ENCODE measurements at regions not wholly inside any gene's neighbourhood (a gene's known extent, or its start where the extent isn't known, plus 50 kb on each side); places are given as distances from the start of the nearest gene placed in this dataset.

DNA sequence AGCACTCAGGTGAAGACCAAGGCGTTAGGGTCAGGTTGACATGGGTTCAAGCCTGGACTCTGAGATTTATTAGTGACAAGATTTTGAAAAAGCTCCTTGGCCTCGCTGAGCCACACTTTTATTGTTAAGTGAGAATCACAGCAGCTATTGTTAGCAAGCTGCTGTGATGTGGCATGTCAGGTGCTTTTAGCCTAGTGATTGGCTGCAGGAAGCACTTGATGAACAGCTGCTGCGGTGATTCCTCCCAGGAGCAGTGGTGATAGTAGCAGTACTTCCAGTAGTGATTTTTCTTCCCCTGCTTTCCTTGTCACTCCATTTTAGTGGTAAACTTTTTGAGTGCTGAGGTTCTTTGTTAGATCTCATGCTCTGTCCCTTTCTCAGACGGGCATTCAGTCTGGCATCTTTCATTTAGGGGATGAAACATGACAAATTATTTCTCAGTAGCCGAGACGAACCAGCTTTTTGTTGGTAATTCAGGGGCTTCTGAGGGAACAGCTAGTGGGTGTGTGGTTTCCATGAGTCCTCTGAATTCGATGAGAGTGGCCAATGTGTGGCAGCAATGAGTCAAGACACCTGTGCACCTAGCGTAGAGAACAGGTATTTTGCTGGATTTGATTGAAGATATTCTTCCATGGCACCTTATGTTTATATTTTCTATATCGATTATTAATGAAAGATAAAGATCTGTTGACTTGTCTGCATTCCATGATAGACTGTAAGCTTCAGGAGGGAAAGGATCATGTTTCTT lies 696.7 kb downstream of the DHX35 start:
- DNase-seq = no peak

DNA sequence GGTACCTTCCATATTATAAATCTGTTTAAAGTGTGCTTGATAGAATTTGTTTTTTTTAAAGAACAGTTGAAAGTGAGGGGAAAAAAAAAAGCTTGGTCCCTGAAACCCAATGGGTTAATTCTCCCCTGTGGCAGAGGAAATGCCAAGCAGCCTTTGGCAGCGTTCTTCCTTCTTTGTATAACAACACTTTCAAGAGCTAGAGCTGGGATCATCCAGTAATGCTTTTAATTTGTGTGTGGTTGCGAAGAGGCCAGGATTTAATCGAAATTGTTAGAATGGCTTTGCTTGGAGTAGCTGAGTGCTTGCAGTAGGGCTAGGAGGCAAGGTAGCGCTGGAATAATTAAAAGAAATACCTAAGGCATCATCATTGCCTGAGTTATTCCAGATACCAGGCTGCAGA lies 692.0 kb downstream of the DHX35 start:
- no peak for DNase-seq

DNA sequence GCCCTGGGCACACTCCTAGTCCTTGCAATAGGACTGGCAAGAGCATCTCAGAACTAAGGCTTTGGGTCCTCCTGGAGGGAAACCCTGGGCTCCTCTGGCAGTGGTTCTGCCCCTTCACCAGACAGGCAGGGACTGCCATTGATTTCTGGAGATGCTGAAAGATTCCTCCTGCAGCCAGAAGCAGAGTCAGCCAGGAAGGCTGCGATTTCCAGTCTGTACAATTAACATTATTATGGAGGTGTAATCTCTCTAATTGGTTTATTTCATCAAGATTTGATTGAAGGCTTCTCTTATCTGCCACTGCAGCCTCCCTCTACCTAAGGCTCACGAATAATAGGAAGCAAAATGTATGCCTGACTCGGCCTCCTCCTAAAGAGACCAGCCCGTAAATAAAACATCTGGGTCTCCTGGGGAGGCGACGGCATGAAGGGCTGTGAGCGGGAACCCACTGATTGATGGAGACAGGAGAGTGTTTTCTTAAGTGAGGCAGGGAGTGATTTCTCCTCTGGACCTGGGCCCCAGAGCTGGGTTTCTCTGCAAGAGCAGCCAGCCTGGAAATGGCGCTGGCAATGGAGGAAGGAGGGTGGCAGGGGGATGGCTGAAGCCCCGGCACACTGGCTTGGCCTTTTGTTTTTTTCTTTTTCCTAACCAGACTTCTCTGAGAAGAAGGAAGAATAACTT lies 689.6 kb downstream of the DHX35 start:
- no peak for DNase-seq

DNA sequence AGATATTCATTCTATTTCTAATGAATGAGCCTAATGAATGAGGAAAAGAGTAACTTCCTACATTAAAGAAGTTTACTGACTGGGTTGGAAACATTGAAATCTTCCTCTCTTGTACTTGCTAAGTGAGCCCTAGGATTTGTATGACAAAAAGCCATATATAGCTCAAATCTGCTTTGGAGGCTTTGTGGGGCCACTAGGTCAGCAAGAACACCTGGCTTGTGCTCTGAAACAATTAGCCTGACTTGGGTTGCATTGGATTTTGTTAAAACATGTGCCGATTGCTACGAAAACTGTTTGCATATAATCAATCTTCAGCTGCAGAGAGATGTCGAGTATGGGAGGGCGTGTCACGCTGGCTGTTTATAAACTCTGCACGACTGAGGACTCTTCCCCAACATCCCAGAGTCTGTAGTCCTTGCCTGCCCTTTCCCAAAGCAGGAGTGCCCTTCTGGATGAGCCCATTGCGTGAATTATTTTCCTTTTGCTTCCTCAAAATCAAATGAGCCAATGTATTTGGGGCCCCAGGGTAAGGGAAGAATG lies 684.8 kb downstream of the DHX35 start:
- DNase-seq = no peak

- no peak for DNase-seq
Measured at GRCh38 chr20:39645131-39645530, 683.0 kb downstream of the DHX35 start.

GRCh38 chr20:39643292-39643691 lies 681.1 kb downstream of the DHX35 start:
- no peak for DNase-seq

- no peak for DNase-seq
Measured at GRCh38 chr20:39641423-39641822, 679.3 kb downstream of the DHX35 start.

- DNase-seq = no peak
Measured at GRCh38 chr20:39640147-39640546, 678.0 kb downstream of the DHX35 start.

DNA sequence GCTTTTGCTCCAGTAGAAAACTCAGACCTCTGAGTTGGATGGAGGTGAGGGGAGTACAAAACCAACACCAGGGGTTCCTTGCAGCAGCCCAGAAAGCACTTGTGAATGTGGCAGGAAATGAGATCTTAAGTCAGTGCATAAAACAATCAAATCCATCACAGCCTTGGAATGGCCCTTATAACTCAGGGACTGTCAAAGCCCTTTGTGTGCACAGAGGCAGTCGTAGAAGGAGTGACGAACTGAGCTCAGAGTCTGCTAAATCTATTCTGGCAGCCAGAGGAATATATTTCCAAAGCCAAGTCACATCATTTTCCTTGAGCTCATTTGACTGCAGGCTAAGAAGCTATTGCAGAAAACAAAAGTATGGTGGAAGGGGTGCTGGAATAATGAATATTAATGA lies 676.6 kb downstream of the DHX35 start:
- DNase-seq = no peak

- no peak for DNase-seq
Measured at GRCh38 chr20:39633689-39634088, 671.5 kb downstream of the DHX35 start.

DNA sequence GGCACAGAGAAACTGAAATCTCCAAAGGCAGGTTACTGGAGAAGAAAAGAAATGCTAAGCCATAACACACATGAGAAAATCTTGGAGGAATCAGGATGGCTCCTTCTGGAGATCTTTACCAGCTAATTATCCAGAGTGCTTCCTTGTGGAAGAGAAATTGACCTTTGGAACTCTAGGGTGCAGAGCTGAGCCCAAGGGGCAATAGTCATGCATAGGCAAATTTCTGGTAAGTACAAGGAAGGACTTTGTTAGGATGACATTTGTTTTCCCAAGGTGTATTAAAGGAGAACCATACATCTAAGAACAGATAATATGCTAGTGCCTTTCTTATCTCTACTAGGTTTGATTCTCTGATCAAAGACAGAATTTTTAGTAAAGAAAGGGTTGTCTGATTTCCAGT lies 670.6 kb downstream of the DHX35 start:
- no peak for DNase-seq

- no peak for DNase-seq
Measured at GRCh38 chr20:39632176-39632575, 670.0 kb downstream of the DHX35 start.

DNA sequence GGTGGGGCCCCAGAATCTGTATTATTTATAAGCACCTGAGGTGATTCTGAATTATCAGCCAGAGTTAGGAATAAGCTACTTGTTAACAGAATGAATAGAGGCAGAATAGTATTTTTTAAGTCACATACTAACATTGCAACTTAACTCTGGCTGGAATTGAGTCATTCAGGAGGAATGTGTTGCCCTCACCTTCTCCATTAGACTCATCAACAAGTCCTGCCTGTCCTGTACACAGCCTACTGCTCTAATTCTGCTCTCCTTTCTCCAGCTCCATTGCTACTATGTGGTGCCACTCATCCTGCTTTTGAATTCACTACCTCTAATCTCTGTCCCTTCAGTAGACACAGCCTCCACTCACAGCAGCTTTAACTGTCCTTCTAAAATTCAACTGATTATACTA lies 669.4 kb downstream of the DHX35 start:
- DNase-seq = no peak

DNA sequence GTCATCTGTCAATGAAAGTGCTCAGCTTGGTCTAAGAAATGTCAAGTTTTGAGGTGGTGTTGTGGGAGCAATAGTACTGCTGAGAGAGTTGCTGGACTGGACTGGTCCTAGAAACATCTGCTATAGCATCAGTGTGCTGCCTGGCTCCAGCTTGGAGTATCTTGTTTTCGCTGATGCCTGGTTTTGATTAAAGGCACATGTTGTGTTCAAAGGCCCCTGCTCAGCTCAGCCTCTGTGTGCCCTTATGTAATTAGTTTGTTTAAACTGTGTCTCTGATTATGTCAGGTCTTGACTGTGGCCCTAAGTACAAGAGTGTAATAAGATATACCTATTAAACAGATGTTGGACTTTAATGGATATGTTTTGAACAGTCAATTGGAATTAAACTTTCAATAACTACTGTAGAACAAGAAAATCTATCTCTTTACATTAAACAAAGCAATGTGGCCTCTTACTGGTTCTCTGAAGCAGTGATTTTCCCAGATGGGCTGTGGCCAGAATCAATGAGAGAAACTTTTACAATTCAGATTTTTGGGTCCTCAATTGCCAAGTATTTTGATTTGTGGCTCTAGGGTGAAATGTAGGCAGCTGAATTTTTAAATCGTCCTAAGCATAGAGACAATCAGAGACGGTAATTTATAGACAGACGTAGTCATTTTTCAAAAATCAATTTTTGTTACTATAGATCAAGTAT lies 668.2 kb downstream of the DHX35 start:
- no peak for DNase-seq

DNA sequence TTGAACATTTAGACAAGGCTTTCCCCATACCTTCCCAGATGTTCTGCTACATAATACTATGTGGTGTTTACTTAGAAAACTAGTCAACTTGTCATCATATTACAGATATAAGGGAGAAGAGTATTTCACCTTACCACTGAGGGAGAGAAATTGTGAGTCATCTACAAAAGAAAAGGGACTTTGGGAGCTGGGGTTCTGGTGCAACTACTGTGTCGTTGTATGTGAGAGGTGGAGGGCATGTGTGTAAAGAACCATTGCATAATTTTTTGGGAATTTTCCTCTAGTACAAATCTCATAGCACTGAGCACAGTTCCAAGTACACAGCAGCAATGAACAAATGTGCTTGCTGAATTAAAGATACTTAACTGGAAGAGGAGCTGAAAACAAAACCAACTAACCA lies 665.6 kb downstream of the DHX35 start:
- no peak for DNase-seq

DNA sequence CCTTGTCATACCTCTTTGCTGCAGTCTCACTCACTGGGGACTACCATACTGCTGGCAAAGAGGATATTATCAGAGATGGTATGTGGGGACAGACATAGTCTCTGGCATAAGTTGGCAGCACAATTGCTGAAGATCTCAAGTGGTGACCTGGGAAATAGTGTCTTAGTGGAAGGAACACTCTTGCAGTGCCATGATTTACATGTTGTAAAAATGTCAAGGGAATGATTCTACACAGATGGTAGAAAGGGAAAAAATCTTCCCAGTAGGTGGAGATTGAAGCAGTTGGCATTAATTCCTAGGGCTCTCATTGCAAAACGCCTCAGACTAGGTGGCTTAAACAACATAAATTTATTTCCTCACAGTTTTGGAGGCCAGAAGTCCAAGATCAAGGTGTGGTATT lies 662.2 kb downstream of the DHX35 start:
- DNase-seq = no peak

DNA sequence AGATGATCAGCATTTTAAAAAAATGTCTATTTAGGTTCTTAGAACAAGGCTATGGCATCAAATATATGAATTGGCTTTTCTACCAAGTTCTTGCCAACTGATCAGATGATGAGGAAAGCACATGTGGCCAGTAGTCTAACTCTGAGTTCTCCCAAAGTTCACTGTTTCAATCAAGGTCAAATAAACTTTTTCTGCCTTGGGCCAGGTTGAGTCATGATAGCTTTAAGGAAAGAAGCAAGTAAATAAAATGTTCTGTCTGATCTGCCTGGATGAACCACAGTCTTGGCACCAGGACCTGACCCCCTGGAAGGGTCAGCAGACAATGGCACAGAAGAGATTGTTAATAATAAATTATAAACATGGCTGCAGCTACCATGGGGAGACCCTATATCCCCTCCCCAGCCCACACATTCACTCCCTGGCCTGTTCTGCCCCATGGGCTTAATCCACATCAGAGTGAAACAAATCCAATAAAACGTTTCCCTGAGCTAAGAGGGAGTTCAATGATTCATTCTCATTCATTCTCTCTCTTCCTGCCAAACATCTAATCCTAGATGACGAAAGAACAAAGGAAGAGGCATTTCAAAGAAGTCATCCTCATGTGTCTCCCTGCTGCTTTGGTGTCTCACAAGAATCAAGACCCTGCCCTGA lies 661.6 kb downstream of the DHX35 start:
- DNase-seq = no peak

DNA sequence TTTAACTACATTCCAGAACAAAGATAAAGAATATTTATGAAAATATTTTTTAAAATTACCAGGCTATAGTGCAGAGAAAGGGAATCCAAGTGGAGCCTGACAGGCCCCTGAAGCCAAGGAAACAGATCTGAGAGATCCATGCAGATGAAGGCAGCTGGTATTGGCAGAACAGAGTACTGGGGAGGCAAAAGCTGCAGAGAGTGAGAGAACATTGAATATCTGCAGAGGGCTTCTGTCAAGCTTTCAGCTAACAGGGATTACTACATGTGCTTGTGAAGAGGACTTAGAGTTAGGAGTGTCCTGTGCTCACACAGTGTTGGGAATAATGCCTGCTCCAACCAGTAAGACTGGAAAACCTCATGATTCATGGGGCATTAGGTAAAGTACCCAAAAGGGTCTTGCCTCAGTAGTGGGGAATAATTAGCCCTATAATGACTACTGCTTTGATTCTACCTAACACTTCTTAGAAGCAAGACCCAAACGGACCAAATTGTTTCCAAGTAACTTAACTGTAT lies 657.2 kb downstream of the DHX35 start:
- DNase-seq = no peak

DNA sequence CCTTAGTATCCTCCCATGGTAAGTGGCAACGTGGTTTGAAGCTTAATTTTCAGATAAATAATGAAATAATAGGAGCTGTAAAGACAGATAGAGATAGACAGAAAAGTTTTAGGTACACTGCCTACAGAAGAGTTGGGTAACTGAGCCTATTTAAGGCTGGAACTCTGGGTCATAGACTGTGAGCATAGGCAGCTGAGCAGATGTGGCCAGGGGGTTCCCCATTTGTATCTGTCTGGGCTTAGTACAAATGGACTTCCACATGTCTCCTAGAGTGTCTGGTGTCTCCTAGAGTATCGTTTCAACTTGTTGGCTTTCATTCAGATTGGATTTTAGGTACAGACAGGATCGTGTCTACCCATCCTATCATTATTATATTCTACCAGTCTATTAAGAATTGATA lies 649.8 kb downstream of the DHX35 start:
- no peak for DNase-seq

- no peak for DNase-seq
Measured at GRCh38 chr20:39607141-39607540, 645.0 kb downstream of the DHX35 start.

DNA sequence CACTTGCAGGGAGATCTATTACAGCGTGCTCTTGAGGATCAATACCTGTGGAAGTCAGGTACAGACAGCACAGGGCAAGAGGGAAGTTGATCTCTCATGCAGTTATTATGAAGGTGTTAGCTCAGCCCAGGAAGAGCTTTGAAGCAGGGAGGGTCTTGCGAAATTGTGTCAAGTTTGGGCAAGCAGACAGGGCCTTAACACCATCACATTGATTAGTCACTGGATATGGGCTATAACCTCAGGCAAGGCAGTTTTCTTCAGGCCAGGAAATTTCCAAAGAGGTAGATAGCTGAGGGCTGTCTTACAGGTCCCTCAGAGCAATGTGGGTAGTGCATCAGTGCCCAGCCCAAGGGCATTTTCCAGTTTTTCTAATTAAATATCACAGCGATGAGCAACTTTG lies 643.8 kb downstream of the DHX35 start:
- DNase-seq = no peak

DNA sequence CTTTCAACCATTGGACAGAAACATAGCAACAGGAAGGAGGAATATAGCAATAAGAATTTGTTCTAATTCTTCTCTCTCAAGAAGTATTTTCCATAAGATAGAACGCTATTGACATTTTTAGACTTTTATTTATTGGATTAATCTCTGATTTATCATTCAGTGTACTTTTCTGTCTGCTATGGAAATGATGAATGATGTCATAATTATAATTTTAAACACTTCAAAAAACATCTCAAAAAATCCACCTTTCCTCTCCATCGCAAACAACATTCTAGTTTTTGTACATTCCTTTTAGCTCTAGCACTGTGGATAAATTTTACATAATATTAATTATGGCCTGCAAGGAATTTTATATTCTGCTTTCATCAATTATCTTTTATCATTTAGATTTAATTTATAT lies 643.2 kb downstream of the DHX35 start:
- DNase-seq = no peak

- DNase-seq = no peak
Measured at GRCh38 chr20:39603219-39603618, 641.1 kb downstream of the DHX35 start.
